ENCODE measurements at regions not wholly inside any gene's neighbourhood (a gene's known extent, or its start where the extent isn't known, plus 50 kb on each side); places are given as distances from the start of the nearest gene placed in this dataset.
"Not testable (repeated sequence)": the region's sequence is repeated elsewhere in the genome, so short reads cannot be mapped to it uniquely, and the experiment has no call there.

DNA sequence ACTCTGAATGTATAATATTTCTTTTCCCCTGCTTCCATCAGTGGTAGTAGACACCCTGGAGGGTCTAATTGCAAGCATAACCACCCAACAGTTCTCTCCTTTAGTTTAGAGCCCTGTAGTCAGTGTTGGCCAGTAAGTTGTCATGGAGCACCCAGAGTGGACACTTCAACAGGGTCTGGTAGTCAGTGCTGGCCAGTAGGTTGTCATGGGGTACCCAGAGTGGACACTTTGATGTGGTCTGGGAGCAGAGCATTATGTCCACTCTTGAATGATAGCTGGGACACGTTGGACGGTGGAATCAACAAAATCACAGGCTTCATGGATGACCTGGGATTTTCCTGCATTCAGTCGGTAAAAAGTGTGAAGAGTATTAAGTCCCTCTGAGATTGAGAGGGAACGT, 864.9 kb upstream of the TPTE start:
- TF ChIP-seq, protein P1, sequence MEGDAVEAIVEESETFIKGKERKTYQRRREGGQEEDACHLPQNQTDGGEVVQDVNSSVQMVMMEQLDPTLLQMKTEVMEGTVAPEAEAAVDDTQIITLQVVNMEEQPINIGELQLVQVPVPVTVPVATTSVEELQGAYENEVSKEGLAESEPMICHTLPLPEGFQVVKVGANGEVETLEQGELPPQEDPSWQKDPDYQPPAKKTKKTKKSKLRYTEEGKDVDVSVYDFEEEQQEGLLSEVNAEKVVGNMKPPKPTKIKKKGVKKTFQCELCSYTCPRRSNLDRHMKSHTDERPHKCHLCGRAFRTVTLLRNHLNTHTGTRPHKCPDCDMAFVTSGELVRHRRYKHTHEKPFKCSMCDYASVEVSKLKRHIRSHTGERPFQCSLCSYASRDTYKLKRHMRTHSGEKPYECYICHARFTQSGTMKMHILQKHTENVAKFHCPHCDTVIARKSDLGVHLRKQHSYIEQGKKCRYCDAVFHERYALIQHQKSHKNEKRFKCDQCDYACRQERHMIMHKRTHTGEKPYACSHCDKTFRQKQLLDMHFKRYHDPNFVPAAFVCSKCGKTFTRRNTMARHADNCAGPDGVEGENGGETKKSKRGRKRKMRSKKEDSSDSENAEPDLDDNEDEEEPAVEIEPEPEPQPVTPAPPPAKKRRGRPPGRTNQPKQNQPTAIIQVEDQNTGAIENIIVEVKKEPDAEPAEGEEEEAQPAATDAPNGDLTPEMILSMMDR (IDR thresholded peaks at IDR 0.05), result not testable (repeated sequence)
- not testable (repeated sequence) for TF ChIP-seq POLR2A (IDR thresholded peaks at IDR 0.05)
